GM18907 (cell line): ENCODE measurements at regions not wholly inside any gene's neighbourhood (a gene's known extent, or its start where the extent isn't known, plus 50 kb on each side); places are given as distances from the start of the nearest gene placed in this dataset.
"Not testable (repeated sequence)": the region's sequence is repeated elsewhere in the genome, so short reads cannot be mapped to it uniquely, and the experiment has no call there.

Experiments used
- ATAC-seq: cut with Tn5 transposase; IDR thresholded peaks from one replicate; pipeline ENCODE4 v1.9.1; 2021; ENCODE audit warnings: mild to moderate bottlenecking, moderate library complexity; ENCODE audit not compliant: unreplicated experiment

GRCh38 chr15:92751528-92751927 lies 96.0 kb upstream of the FAM174B start:
- ATAC-seq = no peak

- ATAC-seq = no peak
These were observed 98.0 kb upstream of the FAM174B start for GRCh38 chr15:92753591-92753990.

- ATAC-seq = no peak
These were observed 107.9 kb upstream of the FAM174B start for GRCh38 chr15:92763459-92763858.

GRCh38 chr15:92768131-92768530 lies 112.6 kb upstream of the FAM174B start:
- ATAC-seq = not testable (repeated sequence)

DNA sequence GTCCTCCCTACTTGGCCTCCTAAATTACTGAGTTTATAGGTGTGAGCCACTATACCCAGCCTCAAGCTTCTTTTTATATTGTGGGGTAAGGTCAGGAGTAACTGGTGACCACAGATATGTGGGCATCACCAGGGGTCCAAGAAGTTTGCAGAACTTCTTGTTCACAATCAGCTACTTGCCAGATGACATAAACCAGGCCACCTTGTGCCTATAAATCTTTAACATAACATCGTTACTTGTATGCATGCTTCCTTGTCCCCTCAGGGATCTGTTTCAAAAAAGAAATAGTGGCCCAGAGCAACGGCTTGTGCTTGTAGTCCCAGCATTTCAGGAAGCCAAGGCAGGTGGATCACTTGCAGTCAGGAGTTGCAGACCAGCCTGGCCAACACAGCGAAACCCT lies 115.1 kb upstream of the FAM174B start:
- ATAC-seq = no peak

DNA sequence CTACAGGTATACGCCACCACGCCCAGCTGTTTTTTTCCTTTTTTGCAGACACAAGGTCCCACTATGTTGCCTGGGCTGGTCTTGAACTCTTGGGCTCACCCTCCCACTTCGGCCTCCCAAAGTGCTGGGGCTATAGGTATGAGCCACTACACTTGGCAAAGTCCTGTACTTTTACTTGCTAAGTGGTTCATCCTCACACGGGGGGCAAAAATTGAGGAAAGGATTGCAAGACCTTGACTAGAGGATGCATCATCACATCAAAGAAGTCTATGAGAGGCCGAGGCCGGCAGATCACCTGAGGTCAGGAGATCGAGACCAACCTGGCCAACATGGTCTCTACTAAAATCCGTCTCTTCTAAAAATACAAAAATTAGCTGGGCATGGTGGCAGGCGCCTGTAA lies 116.5 kb upstream of the FAM174B start:
- no peak for ATAC-seq

DNA sequence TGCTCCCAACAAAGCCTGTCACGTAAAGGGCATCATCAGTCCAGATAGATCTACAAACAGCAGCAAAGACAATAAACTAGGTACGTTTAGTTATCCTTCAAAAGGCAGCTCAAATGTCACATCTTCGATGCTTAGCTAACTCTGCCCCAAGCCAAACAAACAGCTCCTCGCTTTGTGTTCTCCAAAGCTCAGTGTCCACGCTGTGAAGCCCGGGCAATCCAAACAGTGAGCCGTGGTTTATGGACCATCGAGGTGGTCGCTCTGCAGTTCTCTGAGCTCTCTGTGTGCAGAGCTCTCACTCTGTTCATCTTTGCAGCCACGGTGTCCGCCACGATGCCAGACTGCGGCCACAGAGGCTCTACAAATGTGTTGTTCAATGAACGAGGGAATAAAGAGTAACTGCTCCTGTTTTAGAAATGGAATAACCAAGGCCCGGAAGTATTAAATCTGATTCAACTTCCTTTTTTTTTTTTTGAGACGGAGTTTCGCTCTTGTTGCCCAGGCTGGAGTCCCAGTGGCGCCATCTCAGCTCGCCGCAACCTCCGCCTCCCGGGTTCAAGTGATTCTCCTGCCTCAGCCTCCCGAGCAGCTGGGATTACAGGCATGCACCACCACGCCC lies 117.2 kb upstream of the FAM174B start:
- no peak for ATAC-seq

- no peak for ATAC-seq
These were observed 117.8 kb upstream of the FAM174B start for GRCh38 chr15:92773340-92773739.

DNA sequence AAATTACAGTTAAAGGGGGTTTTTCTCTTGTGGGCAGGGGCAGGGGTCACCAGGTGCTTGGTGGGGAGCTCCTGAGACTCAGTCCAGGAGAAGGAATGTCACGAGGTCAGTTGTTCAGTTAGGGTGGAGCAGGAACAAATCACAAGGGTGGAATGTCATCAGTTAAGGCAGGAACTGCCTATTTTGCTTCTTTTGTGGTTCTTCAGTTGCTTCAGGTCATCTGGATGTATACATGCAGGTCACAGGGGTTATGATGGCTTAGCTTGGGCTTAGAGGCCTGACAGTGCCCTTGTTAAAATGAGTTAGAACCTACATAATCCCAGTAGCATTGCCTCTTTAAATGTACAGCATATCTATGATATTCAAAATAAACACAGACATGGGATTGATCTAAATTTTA lies 120.2 kb upstream of the CHD2 start:
- ATAC-seq = no peak

DNA sequence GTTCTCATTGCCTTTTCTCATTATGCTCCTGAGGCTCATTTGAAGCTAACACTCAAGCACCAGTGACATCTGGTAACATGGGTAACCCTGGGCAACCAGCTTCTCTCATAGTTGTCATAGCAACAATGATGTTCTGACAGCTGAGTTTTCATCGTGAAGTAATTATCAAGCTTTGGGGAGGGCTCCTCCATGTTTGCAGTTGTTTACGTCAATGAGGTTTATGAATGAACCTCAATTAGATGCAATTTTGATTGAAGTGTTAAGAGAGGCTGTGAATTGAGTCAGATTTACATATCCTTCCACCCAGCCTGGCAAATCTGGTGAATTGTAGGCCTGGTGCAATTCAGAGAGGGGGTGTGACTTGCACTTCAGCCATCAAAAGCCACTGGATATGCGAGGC lies 119.3 kb upstream of the CHD2 start:
- no peak for ATAC-seq

DNA sequence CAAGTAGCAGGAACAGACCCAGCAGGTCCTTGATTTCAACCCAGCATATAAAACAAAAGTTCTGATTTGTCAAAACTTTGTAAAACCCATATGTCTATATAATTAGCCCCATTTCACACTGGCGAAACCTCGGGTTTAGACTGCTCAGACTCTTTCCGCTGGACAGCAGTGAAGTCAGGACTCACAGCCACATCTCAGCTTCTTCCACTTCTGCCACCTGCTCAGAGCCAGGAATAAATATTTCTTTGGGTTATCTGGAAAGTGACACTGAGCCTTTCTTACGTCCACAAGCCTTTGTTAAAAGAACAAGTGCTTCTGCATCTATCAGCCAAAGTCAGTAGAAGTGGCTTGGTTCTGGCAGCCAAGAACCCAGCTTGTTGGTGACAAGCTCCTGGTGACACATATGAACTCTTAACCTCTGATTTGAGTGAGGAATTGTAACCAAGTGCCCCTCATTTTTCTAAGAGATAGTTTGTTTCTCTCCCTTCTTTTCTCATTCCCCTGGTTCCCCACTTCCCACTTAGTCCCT lies 118.1 kb upstream of the CHD2 start:
- no peak for ATAC-seq

- ATAC-seq = no peak
These were observed 113.0 kb upstream of the CHD2 start for GRCh38 chr15:92787116-92787515.

GRCh38 chr15:92788196-92788595 lies 111.9 kb upstream of the CHD2 start:
- ATAC-seq = no peak

GRCh38 chr15:92788793-92789192 lies 111.3 kb upstream of the CHD2 start:
- not testable (repeated sequence) for ATAC-seq

GRCh38 chr15:92796161-92796611 lies 103.9 kb upstream of the CHD2 start:
- no peak for ATAC-seq

DNA sequence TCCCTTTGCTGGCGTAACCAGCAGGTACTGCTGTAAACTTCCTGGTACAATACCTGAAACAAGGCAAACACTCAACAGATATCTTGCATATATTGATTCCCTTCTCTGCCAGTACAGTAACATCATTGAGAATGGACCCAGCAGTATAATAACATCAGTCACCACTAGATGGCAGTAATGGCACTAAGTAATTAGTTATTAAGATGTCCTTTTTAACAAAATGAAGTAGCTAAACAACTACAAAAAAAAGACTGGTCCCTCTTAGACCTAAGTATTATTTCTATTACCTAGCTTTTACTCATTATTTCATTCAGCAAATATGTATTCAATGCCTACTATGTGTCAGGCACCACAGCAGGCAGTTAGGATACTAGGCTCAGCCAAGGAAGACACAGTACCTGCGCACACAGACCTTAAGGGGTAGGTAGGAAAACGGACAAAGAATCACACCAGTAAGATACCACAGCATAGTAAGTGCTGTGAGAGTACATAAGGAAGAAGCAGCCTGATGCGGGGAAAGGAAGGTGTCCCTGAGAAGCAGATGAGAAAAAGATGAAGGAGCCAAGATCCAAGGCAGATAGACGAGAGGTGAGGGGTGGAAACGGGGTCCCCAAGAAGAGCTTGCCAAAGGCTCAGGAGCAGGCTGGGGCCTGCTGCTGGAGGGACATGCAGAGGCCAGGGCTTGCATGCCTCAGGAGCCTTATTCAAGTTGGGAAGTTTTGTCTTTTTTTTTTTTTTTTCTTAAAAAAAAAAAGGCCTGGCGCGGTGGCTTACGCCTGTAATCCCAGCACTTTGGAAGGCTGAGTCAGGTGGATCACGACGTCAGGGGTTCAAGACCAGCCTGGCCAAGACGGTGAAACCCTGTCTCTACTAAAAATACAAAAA lies 102.7 kb upstream of the CHD2 start:
- peak; percentile 74 for ATAC-seq

- no peak for ATAC-seq
These were observed 100.1 kb upstream of the CHD2 start for GRCh38 chr15:92800013-92800412.

- ATAC-seq = not testable (repeated sequence)
These were observed 99.6 kb upstream of the CHD2 start for GRCh38 chr15:92800416-92801055.

DNA sequence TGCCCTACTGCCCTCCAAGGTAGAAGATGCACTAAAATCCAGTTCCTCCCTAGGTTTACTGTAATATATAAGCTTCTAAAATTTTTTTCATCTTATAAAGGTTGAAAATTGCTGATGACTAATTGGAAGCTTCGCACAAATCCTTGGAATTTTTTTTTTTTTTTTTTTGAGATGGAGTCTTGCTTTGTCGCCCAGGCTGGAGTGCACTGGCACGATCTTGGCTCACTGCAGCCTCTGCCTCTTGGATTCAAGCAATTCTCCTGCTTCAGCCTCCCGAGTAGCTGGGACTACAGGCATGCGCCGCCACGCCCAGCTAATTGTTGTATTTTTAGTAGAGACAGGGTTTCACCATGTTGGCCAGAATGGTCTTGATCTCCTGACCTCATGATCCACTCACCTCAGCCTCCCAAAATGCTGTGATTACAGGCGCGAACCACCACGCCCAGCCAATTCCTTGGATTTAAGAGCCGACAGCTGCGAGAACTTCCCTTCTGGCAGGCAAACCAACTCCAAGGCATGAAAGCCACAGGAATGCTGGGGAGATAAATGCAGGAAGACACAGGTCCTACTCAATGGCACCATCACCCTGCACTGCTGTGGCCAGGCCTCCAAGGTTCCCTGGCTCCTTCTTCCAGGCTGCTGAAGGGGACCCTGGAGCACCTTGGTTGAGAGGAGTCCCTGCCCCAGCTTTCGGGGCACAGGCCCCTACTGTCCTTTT lies 98.9 kb upstream of the CHD2 start:
- ATAC-seq = not testable (repeated sequence)

DNA sequence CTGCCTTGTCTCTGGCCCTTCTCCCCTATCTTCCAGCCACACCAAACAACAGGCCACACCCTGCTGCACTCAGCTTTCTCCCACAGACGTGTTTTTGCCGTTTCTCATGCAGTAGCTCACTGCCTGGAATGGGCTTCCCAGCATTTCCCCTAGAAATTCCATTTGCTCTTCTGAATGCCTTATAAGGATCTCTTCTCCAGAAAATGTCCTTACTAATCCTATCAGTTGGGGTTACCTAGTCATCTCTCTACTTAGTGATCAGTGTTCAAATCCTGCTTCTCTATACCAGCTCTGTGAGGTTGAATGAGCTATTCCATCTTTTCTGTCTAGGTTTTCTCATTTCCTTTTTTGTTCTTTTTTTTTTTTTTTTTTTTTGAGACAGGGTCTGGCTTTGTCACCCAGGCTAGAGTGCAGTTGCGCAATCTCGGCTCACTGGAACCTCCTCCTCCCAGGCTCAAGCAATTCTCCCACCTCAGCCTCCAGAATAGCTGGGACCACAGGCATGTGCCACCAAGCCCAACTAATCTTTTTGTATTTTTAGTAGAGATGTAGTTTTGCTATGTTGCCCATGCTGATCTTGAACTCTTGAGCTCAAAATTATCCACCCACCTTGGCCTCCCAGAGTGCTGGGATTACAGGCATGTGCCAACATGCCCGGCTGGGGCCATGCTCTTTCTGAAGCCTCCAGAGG lies 98.2 kb upstream of the CHD2 start:
- ATAC-seq = no peak

- no peak for ATAC-seq
These were observed 96.6 kb upstream of the CHD2 start for GRCh38 chr15:92803536-92803851.
